Endodermal cell (in vitro differentiated cells): ENCODE measurements at regions not wholly inside any gene's neighbourhood (a gene's known extent, or its start where the extent isn't known, plus 50 kb on each side); places are given as distances from the start of the nearest gene placed in this dataset.

ENCODE experiments used
- DNase-seq: peaks from one replicate; pipeline ENCODE4 v3.0.0-alpha.2; 2017
- H3K27ac ChIP-seq: 2 replicates; pipeline ENCODE4 v1.5.1; 2013; ENCODE audit warnings: mild to moderate bottlenecking, low read depth, low read length, moderate library complexity
- H3K27me3 ChIP-seq: 2 replicates; pipeline ENCODE4 v1.6.1; 2013; ENCODE audit warnings: mild to moderate bottlenecking, low read length, moderate library complexity; ENCODE audit not compliant: insufficient read depth, control insufficient read depth, poor library complexity, severe bottlenecking
- H3K36me3 ChIP-seq: 2 replicates; pipeline ENCODE4 v1.7.0; 2013; ENCODE audit warnings: mild to moderate bottlenecking, low read length, moderate library complexity; ENCODE audit not compliant: control insufficient read depth, insufficient read depth
- H3K4me1 ChIP-seq: one replicate; pipeline ENCODE4 v1.7.0; 2013; ENCODE audit warnings: low read length; ENCODE audit not compliant: control insufficient read depth, insufficient read depth
- H3K4me3 ChIP-seq: 2 replicates; pipeline ENCODE4 v1.5.1; 2013; ENCODE audit warnings: mild to moderate bottlenecking, low read length, moderate library complexity
- H3K9ac ChIP-seq: 2 replicates; pipeline ENCODE4 v1.6.1; 2013; ENCODE audit warnings: mild to moderate bottlenecking, low read length, moderate library complexity; ENCODE audit not compliant: poor library complexity, severe bottlenecking; ENCODE audit errors: extremely low read depth
- H3K9me3 ChIP-seq: 2 replicates; pipeline ENCODE4 v1.6.1; 2013; ENCODE audit warnings: mild to moderate bottlenecking, low read length, moderate library complexity; ENCODE audit not compliant: control insufficient read depth
- H3K27ac Mint-ChIP-seq: 2 replicates; pipeline ENCODE4 v1.8.0; 2020; ENCODE audit warnings: mixed read lengths
- H3K27me3 Mint-ChIP-seq: 2 replicates; pipeline ENCODE4 v1.8.0; 2021; ENCODE audit warnings: mild to moderate bottlenecking, mixed read lengths; ENCODE audit not compliant: insufficient read depth
- H3K36me3 Mint-ChIP-seq: 2 replicates; pipeline ENCODE4 v1.8.0; 2020; ENCODE audit warnings: low read depth, mixed read lengths
- H3K4me1 Mint-ChIP-seq: 2 replicates; pipeline ENCODE4 v1.8.0; 2020; ENCODE audit warnings: mixed read lengths
- H3K4me3 Mint-ChIP-seq: 2 replicates; pipeline ENCODE4 v1.8.0; 2020; ENCODE audit warnings: mild to moderate bottlenecking, moderate library complexity, mixed read lengths
- H3K9me3 Mint-ChIP-seq: 2 replicates; pipeline ENCODE4 v1.8.0; 2020; ENCODE audit warnings: mild to moderate bottlenecking, mixed read lengths
- CTCF ChIP-seq: fragments of 200-600 bp; sonication (generic); conservative IDR thresholded peaks from 2 replicates; pipeline ENCODE4 v1.5.0; 2021; ENCODE audit warnings: antibody characterized with exemption, mild to moderate bottlenecking
- WGBS, 2 experiments: methylation state at CpG; one replicate each; pipeline versions ENCODE4 v1.1.5 to v1.1.7; 2013; ENCODE audit warnings: missing lambda C conversion rate in 2 of 2, mixed read lengths in 1 of 2; ENCODE audit not compliant: insufficient coverage in 1 of 2, insufficient read length in 1 of 2; 5-methylcytosine and 5-hydroxymethylcytosine counted together

DNA sequence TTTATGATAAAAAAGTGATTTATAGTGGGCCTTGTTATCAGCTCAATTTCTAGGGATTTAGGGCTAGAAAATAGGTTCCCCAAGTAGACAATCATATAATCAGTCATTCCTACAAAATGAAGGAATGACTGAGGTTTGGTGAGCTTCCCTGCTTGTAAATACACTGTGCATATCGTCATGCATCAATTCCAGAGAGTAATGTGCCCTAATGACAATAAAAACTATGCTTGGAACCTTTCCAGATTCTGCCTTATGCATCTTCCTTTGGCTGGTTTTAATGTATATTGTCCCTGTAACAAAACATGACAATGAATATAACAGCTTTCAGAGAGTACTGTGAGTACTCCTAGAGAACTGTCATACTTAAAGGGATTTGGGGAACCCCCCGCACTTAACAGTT is 1310.9 kb downstream of the PCDH7 start:
- Mint-ChIP-seq H3K4me1 (peaks cover 14% of the 10 kb centered on the region), H3K27ac (no peak overlapping the region), H3K27me3 (no peaks in the 10 kb centered on the region), H3K36me3 (no peaks in the 10 kb centered on the region), H3K4me3 (no peak overlapping the region), H3K9me3 (peaks cover under 1% of the 10 kb centered on the region)
- Histone ChIP-seq H3K27me3 (no peaks in the 10 kb centered on the region), H3K9ac (no peak overlapping the region), H3K36me3 (no peaks in the 10 kb centered on the region), H3K27ac (no peak overlapping the region), H3K4me1 (peaks cover 5% of the 10 kb centered on the region), H3K9me3 (no peaks in the 10 kb centered on the region), H3K4me3 (no peak overlapping the region)
- no peak for TF ChIP-seq CTCF
- DNase-seq, result no peak
- WGBS, 2 experiments, result 93 to 95% methylated on average over 2 of the region's 2 CpGs

DNA sequence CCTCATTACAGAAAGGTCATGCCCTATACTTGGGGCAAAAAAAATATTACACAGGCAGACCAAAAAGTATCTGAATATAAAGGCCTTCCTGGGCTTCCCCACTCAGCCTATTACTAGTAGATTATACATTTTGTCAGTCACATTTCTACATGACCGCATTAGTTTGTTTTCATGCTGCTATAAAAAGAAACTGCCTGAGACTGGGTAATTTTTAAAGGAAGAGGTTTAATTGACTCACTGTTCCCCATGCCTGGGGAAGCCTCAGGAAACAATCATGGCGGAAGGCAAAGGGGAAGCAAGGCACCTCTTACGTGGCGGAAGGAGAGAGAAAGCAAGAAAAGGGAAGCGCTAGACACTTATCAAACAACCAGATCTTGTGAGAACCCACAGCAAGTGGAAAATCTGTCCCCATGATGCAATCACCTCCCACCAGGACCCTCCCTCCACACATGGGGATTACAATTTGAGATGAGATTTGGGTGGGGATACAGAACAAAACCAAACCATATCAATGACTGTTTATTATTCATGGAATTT is 1312.0 kb downstream of the PCDH7 start:
- no peaks in the 10 kb centered on the region for H3K36me3 Mint-ChIP-seq
- WGBS, 2 experiments, result 67 to 94% methylated on average over 1 to 5 of the region's 5 CpGs
- TF ChIP-seq CTCF, result no peak

GRCh38 chr4:32037399-32037798 is 1317.2 kb downstream of the PCDH7 start:
- H3K36me3 Mint-ChIP-seq, result no peaks in the 10 kb centered on the region
- no peaks in the 10 kb centered on the region for H3K27me3 Mint-ChIP-seq
- no peak for TF ChIP-seq CTCF
- H3K4me1 ChIP-seq, result no peaks in the 10 kb centered on the region
- H3K9ac ChIP-seq, result no peak overlapping the region
- H3K9me3 ChIP-seq, result peaks cover 3% of the 10 kb centered on the region
- no peaks in the 10 kb centered on the region for H3K9me3 Mint-ChIP-seq
- H3K27ac ChIP-seq, result no peak overlapping the region
- H3K27me3 ChIP-seq, result no peaks in the 10 kb centered on the region
- no peak overlapping the region for H3K4me3 ChIP-seq
- H3K27ac Mint-ChIP-seq, result no peak overlapping the region
- no peak for DNase-seq
- WGBS, 2 experiments, result no CpG with 5 or more reads among the region's 1 CpG
- H3K4me1 Mint-ChIP-seq, result peaks cover 3% of the 10 kb centered on the region
- no peak overlapping the region for H3K4me3 Mint-ChIP-seq
- H3K36me3 ChIP-seq, result no peaks in the 10 kb centered on the region

More for the DNA sequence above, 1312.0 kb downstream of the PCDH7 start:
- H3K9me3 ChIP-seq, result no peaks in the 10 kb centered on the region
- peaks cover 5% of the 10 kb centered on the region for H3K4me1 ChIP-seq
- no peak overlapping the region for H3K27ac ChIP-seq
- peaks cover 8% of the 10 kb centered on the region for H3K4me1 Mint-ChIP-seq
- no peaks in the 10 kb centered on the region for H3K9me3 Mint-ChIP-seq
- H3K4me3 ChIP-seq, result no peak overlapping the region
- DNase-seq, result no peak
- H3K27me3 ChIP-seq, result no peaks in the 10 kb centered on the region
- no peaks in the 10 kb centered on the region for H3K27me3 Mint-ChIP-seq
- no peak overlapping the region for H3K4me3 Mint-ChIP-seq
- no peaks in the 10 kb centered on the region for H3K36me3 ChIP-seq
- H3K27ac Mint-ChIP-seq, result no peak overlapping the region
- H3K9ac ChIP-seq, result no peak overlapping the region
